H9 (cell line): ENCODE measurements at regions not wholly inside any gene's neighbourhood (a gene's known extent, or its start where the extent isn't known, plus 50 kb on each side); places are given as distances from the start of the nearest gene placed in this dataset.

ENCODE experiments used
- DNase-seq: peaks from one replicate; pipeline ENCODE4 v3.0.0-alpha.2; 2017
- H2AFZ ChIP-seq: one replicate; pipeline ENCODE4 v1.6.1; 2013; ENCODE audit warnings: mild to moderate bottlenecking, low read length, control low read depth, moderate library complexity
- H2AK5ac ChIP-seq: 2 replicates; pipeline ENCODE4 v1.6.1; 2013; ENCODE audit warnings: low read length, control low read depth, mixed read lengths; ENCODE audit not compliant: insufficient read length
- H2BK120ac ChIP-seq: one replicate; pipeline ENCODE4 v1.6.1; 2013; ENCODE audit warnings: low read depth, mild to moderate bottlenecking, low read length, control low read depth, inconsistent platforms; ENCODE audit not compliant: poor library complexity, severe bottlenecking
- H2BK12ac ChIP-seq: 2 replicates; pipeline ENCODE4 v1.6.1; 2013; ENCODE audit warnings: low read length, control low read depth, mixed read lengths, low read depth; ENCODE audit not compliant: insufficient read length
- H2BK15ac ChIP-seq: 2 replicates; pipeline ENCODE4 v1.6.1; 2013; ENCODE audit warnings: low read depth, low read length, control low read depth
- H2BK20ac ChIP-seq: one replicate; pipeline ENCODE4 v1.6.1; 2013; ENCODE audit warnings: low read depth, mild to moderate bottlenecking, low read length, control low read depth, inconsistent platforms; ENCODE audit not compliant: poor library complexity, severe bottlenecking
- H2BK5ac ChIP-seq: 2 replicates; pipeline ENCODE4 v1.6.1; 2013; ENCODE audit warnings: low read length, control low read depth, mixed read lengths; ENCODE audit not compliant: insufficient read length
- H3K14ac ChIP-seq: 2 replicates; pipeline ENCODE4 v1.6.1; 2013; ENCODE audit warnings: low read length, control low read depth; ENCODE audit not compliant: insufficient read depth
- H3K18ac ChIP-seq: 2 replicates; pipeline ENCODE4 v1.6.1; 2013; ENCODE audit warnings: low read depth, mild to moderate bottlenecking, mixed read lengths, low read length, control low read depth; ENCODE audit not compliant: insufficient read length
- H3K23ac ChIP-seq: 2 replicates; pipeline ENCODE4 v1.6.1; 2013; ENCODE audit warnings: low read length, control low read depth, mixed read lengths, low read depth; ENCODE audit not compliant: insufficient read length
- H3K23me2 ChIP-seq: 2 replicates; pipeline ENCODE4 v1.6.1; 2013; ENCODE audit warnings: low read depth, mild to moderate bottlenecking, mixed read lengths, low read length, control low read depth; ENCODE audit not compliant: insufficient read length, poor library complexity, severe bottlenecking
- H3K27ac ChIP-seq: 2 replicates; pipeline ENCODE4 v1.5.1; 2013; ENCODE audit warnings: low read length, control low read depth, mixed read lengths, low read depth; ENCODE audit not compliant: insufficient read length
- H3K27me3 ChIP-seq: 2 replicates; pipeline ENCODE4 v1.6.1; 2013; ENCODE audit warnings: low read length, control low read depth, inconsistent platforms; ENCODE audit not compliant: insufficient read depth
- H3K4ac ChIP-seq: 2 replicates; pipeline ENCODE4 v1.6.1; 2013; ENCODE audit warnings: low read depth, mild to moderate bottlenecking, control low read depth, inconsistent platforms, low read length, moderate library complexity
- H3K4me1 ChIP-seq: 2 replicates; pipeline ENCODE4 v1.6.1; 2013; ENCODE audit warnings: low read length, control low read depth, inconsistent platforms; ENCODE audit not compliant: insufficient read depth
- H3K4me2 ChIP-seq: 2 replicates; pipeline ENCODE4 v1.6.1; 2013; ENCODE audit warnings: low read length, control low read depth, mixed read lengths; ENCODE audit not compliant: insufficient read length, insufficient read depth
- H3K56ac ChIP-seq: 2 replicates; pipeline ENCODE4 v1.6.1; 2013; ENCODE audit warnings: low read depth, mild to moderate bottlenecking, mixed read lengths, low read length, control low read depth; ENCODE audit not compliant: insufficient read length
- H3K79me1 ChIP-seq: 2 replicates; pipeline ENCODE4 v1.6.1; 2013; ENCODE audit warnings: low read depth, mild to moderate bottlenecking, moderate library complexity, low read length, control low read depth, inconsistent platforms; ENCODE audit not compliant: insufficient read depth, poor library complexity, severe bottlenecking
- H3K79me2 ChIP-seq: 2 replicates; pipeline ENCODE4 v1.6.1; 2013; ENCODE audit warnings: low read length, control low read depth, inconsistent platforms; ENCODE audit not compliant: insufficient read depth
- H3K9ac ChIP-seq: 2 replicates; pipeline ENCODE4 v1.6.1; 2013; ENCODE audit warnings: low read length, control low read depth, mixed read lengths; ENCODE audit not compliant: insufficient read length; ENCODE audit errors: extremely low read depth
- H3K9me3 ChIP-seq: one replicate; pipeline ENCODE4 v1.6.1; 2013; ENCODE audit warnings: low read depth, low read length, inconsistent platforms; ENCODE audit not compliant: control insufficient read depth
- H3T11ph ChIP-seq: one replicate; pipeline ENCODE4 v1.6.1; 2013; ENCODE audit warnings: mild to moderate bottlenecking, low read length, control low read depth, inconsistent platforms
- H4K20me1 ChIP-seq: one replicate; pipeline ENCODE4 v1.6.1; 2013; ENCODE audit not compliant: control insufficient read depth, insufficient read length, insufficient read depth
- H4K5ac ChIP-seq: 2 replicates; pipeline ENCODE4 v1.6.1; 2013; ENCODE audit warnings: low read depth, mild to moderate bottlenecking, mixed read lengths, low read length, control low read depth; ENCODE audit not compliant: insufficient read length
- H4K8ac ChIP-seq: replicated peaks from 2 replicates; pipeline ENCODE4 v1.6.1; 2013; ENCODE audit warnings: low read length, control low read depth, mixed read lengths, low read depth; ENCODE audit not compliant: insufficient read length
- H4K91ac ChIP-seq: 2 replicates; pipeline ENCODE4 v1.6.1; 2013; ENCODE audit warnings: low read depth, mild to moderate bottlenecking, moderate library complexity, mixed read lengths, low read length, control low read depth; ENCODE audit not compliant: insufficient read length
- H3K27ac Mint-ChIP-seq, 3 experiments: 2 replicates in 2 of 3; 3 replicates in 1 of 3; pipeline ENCODE4 v1.8.0; 2020 to 2021; ENCODE audit warnings: mixed read lengths in 3 of 3, mild to moderate bottlenecking in 1 of 3, moderate library complexity in 1 of 3
- H3K27me3 Mint-ChIP-seq: 2 replicates; pipeline ENCODE4 v1.8.0; 2021; ENCODE audit warnings: low read depth, mild to moderate bottlenecking, moderate library complexity, mixed read lengths
- H3K36me3 Mint-ChIP-seq, 3 experiments: 2 replicates in 2 of 3; 3 replicates in 1 of 3; pipeline ENCODE4 v1.8.0; 2020 to 2021; ENCODE audit warnings: low read depth in 3 of 3, mixed read lengths in 3 of 3; ENCODE audit not compliant: insufficient read depth in 1 of 3
- H3K4me1 Mint-ChIP-seq, 2 experiments: 2 replicates each; pipeline ENCODE4 v1.8.0; 2020; ENCODE audit warnings: mixed read lengths in 2 of 2
- H3K4me3 Mint-ChIP-seq, 2 experiments: 2 replicates in 1 of 2; 3 replicates in 1 of 2; pipeline ENCODE4 v1.8.0; 2020 to 2021; ENCODE audit warnings: mild to moderate bottlenecking in 2 of 2, mixed read lengths in 2 of 2, moderate library complexity in 1 of 2
- H3K9me3 Mint-ChIP-seq, 2 experiments: 2 replicates in 1 of 2; 3 replicates in 1 of 2; pipeline ENCODE4 v1.8.0; 2020; ENCODE audit warnings: mild to moderate bottlenecking in 2 of 2, mixed read lengths in 2 of 2, moderate library complexity in 1 of 2
- CTCF ChIP-seq: fragments of 200-600 bp; sonication (generic); conservative IDR thresholded peaks from 3 replicates; pipeline ENCODE4 v1.8.0; 2021; ENCODE audit warnings: antibody characterized with exemption, mild to moderate bottlenecking
- WGBS: extraction: QIAGEN DNeasy Blood & Tissue Kit; methylation state at CpG from one replicate; pipeline ENCODE4 v1.1.7; 2013; ENCODE audit warnings: missing lambda C conversion rate, low lambda C conversion rate, mixed read lengths; ENCODE audit not compliant: insufficient read length; ENCODE audit errors: extremely low coverage; 5-methylcytosine and 5-hydroxymethylcytosine counted together

- Histone ChIP-seq H2AK5ac (no peak overlapping the region), H2BK15ac (no peak overlapping the region), H3K4ac (no peak overlapping the region), H2BK20ac (no peak overlapping the region), H3K23ac (no peak overlapping the region), H3K9ac (no peak overlapping the region), H3K4me1 (no peaks in the 10 kb centered on the region), H4K20me1 (no peaks in the 10 kb centered on the region), H3K4me2 (no peak overlapping the region), H4K8ac (no peak overlapping the region), H2BK120ac (no peak overlapping the region), H2AFZ (no peak overlapping the region), H3K27ac (no peak overlapping the region), H3K79me2 (no peaks in the 10 kb centered on the region), H3K18ac (no peak overlapping the region), H3K23me2 (no peaks in the 10 kb centered on the region), H2BK5ac (no peak overlapping the region), H3K14ac (no peak overlapping the region), H3K9me3 (no peaks in the 10 kb centered on the region), H3K79me1 (no peaks in the 10 kb centered on the region), H3K56ac (no peak overlapping the region), H3T11ph (no peak overlapping the region), H4K5ac (peak overlapping the region; percentile 27), H4K91ac (no peak overlapping the region), H2BK12ac (no peak overlapping the region), H3K27me3 (no peaks in the 10 kb centered on the region)
- H3K4me3 Mint-ChIP-seq = no peak overlapping the region
- WGBS = no CpG with 5 or more reads among the region's 13 CpGs
- peaks cover 0 to 4% of the 10 kb centered on the region in 2 experiments; a peak in 1 of 4 replicates for H3K4me1 Mint-ChIP-seq
- H3K27me3 Mint-ChIP-seq = peaks cover 14% of the 10 kb centered on the region
- H3K27ac Mint-ChIP-seq = no peak overlapping the region
- H3K36me3 Mint-ChIP-seq = peaks cover 0 to 2% (median 0%) of the 10 kb centered on the region in 3 experiments; a peak in 3 of 7 replicates
- DNase-seq = no peak
- TF ChIP-seq CTCF = no peak
- peaks cover 4 to 5% of the 10 kb centered on the region in 2 experiments; a peak in 4 of 5 replicates for H3K9me3 Mint-ChIP-seq
These were observed 977.6 kb downstream of the BRD1 start for GRCh38 chr22:48849963-48850657.
